NOMO-1 treated with dmso at 0.1 percent for 144 hours (cell line): ENCODE measurements at regions not wholly inside any gene's neighbourhood (a gene's known extent, or its start where the extent isn't known, plus 50 kb on each side); places are given as distances from the start of the nearest gene placed in this dataset.

Experiments
- DNase-seq: peaks from one replicate; lab custom pipeline; 2025; ENCODE audit not compliant: unreplicated experiment; lab: John Stamatoyannopoulos, UW

DNA sequence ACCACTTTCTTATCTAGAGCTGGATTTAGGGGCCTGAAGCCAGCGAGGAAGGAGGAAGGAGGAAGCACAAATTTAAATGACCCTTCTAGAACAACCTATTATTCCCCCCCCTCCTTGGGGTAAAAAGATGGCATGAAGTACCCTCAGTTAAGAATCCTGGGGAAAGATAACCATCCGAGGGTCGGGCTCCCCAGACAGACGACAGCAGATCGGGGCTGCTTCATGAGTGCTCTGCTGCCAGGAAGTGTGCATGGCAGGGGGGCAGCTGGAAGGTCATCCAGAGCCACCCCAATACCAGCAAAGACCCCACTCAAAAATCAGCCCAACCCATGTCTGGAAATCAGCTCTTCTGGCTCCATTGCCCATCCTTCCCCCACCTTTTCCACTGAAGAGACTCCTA, 207.5 kb downstream of the CTTN start:
- no peak for DNase-seq

DNA sequence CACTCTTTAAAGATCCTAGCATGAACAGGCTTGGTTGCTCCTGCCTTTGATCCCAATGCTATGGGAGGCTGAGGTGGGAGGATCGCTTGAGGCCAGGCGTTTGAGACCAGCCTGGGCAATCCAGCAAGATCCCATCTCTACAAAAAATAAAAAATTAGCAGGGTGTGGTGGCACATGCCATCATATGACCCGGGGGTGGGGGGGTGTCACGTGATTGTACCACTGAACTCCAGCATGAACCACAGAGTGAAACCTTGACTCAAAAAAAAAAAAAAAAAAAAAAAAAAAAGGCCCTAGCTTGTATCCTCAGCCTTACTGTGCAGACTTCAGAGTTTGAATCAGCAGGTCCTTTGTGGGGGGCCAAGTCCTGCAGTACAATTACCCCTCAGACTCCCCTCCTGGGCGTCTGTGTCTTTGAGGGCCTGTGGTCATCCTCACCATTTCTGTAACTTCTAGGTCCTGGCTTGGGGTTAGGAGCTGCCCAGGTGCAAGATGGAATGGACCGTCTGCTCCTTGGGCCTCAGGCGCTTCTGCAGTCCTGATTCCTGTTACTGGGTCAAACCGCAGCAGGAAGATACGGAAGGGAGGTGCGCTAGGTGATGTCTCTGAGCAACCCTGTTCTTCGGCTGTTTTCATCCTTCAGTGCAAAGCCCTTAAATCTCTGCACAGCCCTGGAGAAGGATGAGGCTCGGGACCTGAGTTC, 208.1 kb downstream of the CTTN start:
- DNase-seq, result no peak

DNA sequence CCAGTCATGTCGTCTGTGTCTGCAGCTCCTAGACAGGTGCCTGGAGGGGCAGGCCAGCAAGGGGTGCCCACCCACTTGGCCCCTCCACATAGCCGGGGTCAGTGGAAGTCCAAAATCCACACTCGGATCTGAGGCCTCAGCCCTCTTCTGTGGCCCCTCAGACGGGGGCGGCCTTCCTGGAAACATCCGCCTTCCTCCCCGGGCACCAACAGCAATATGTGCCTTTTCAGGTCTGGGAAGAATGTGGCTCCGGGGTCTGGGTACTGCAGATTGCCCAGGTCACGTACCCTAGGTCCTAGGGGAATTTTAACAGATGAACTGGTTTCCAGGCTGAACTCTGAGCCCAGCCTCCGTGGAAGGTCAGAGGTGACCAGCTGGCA, 208.6 kb downstream of the CTTN start:
- DNase-seq, result no peak

DNA sequence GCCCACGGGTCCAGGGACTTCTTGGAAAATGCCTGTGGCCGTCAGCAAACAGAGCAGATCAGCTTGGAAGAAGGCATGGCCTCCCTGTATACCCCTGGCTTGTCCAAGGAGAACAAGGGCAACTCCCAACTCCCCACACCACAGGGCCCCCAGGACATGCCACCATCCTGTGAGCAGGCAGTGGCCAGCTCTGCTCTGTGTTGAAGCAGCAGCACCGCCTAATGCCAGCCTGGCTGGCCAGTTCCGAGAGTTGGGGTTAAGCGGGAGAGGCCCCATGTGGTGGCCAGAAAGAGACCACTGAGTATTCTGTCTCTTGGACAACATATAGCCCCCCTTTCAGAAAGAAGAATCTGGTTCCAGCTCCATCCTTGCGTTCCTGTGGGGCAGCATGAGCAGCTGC, 209.2 kb downstream of the CTTN start:
- no peak for DNase-seq

DNA sequence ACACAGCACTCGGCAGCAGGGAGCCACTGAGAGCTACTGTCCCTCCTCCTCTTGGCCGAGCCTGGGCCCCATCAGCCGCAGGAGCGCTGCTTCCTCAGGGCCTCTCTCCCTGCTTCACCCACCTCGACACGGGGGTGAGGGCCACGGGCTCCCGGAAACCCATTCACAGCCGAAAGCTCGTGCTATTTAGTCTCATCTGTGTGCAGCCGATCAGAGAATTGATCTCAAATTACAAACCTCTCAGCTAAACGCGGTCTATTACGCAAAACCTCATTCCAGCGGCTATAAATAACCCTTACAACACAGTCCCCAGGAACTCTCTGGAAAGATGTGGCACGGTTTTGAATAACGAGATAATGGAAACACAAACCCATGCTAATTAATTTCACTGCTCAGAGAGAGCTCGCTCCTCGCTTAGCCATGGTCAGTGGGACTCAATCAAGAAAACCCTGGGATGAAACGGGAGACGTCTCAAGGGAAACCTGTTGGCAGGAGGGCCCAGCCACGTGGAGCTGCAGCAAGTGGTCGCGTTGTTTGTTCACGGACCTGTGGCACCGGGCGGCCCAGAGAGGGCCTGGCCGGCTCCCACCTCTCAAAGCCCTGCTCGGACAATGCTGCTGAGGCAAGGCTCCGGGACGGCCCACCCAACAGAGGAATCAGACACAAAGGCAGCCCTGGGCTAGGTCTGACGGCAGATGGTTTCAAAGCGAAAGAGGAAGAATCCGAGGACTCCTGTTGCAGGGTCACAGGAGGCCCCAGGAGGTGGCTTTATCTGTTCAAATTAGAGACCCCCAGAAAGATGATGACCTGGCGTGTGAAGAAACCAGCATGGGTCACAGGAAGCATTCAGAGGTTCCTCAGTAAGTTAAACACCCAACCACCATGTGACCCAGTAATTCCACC, 210.5 kb downstream of the CTTN start:
- DNase-seq, result no peak

DNA sequence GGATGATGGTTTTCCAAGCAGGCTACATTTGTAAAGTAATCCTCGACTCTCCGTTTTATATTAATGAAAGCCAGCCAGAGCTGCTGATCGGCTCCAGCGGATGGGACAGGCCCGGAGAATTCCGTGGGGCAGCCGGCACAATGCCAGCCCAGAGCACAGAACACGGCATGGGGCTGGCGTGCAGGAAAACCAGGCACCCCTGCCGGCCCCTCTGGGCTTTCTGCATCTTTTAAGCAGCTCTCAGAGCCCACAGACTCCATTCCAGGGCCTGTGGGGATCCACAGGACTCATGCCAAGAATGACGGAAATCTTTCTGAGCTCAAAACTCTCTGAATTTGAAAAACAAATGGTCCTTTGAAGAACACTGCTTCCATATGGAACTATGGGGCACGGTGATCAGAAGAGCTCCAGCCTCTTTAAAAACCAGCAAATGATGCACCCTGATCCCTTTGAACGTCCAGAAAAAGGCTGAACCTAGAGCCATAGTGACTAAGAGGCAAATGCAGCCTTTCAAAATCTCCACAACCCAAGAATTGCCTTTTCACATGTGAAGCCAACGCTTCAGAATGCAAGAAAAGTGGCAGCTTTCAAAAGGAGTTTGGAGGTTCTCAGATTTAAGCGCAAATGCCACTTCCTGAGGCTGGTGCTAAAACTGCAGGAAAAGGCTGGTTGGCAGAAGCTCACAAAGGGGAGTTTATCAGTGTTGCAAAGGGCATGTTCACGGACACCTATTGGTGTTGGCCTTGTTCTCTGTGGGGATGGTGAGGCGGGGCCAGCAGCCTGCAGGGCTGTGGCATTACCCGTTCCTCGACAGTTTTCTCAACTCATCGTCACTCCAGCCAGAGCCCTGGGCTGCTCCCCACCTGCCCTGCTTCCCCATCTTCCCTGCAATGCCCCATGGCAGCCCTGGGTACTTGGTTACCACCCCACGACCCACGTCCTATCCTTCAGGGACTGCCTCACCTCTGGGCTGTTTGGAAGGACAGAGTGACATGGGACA, 212.5 kb downstream of the CTTN start:
- DNase-seq, result no peak

DNA sequence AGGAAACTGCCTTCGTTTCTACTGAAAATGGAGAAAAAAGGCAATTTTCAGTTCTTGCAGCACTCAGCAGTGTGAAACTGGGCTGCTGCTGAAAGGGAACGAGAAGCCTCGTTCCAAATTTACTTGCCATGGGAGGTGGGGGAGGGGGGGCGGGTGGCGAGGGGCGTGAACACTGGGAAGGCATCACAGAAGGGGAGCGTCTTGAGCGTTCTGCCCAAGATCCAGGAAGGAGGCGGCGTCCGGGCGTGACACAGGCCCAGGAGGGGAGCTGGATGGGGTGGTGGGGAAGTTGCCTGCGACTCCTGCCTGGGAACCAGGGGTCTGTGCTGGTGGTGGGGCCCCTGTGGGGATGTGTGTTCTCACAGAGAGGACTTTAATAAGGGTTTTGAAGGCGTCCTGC, 213.5 kb downstream of the CTTN start:
- no peak for DNase-seq

DNA sequence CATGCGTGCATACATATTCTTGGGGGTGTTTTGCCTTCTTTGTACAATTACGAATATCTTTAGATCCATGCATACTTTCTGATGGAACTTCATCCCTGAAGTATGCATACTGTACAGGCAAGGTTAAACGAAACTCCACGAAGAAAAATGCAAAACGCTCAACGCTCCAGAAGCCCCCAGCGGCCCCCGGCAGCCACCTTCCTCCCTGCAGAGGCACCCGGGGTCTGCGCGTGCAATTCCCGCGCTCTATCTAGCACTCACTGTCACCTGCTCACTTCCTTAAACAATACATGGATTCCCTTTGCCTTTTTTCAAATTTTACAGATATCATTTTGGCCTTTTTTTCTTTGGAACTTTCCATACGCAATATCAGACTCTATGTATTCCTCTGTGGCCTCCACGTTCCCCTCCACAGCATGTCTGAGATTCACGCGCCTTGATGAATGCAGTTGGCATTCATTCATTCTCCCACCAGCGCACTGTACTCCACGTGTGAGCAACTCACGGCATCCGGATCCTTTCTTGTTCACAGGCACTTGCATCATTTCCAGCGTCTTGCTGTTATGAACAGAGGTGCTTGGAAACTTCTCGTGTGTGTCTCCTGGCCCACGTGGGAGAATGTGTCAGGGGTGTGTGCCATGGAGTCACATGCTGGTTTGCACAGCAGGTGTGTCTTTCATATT, 214.3 kb downstream of the CTTN start:
- DNase-seq, result no peak

DNA sequence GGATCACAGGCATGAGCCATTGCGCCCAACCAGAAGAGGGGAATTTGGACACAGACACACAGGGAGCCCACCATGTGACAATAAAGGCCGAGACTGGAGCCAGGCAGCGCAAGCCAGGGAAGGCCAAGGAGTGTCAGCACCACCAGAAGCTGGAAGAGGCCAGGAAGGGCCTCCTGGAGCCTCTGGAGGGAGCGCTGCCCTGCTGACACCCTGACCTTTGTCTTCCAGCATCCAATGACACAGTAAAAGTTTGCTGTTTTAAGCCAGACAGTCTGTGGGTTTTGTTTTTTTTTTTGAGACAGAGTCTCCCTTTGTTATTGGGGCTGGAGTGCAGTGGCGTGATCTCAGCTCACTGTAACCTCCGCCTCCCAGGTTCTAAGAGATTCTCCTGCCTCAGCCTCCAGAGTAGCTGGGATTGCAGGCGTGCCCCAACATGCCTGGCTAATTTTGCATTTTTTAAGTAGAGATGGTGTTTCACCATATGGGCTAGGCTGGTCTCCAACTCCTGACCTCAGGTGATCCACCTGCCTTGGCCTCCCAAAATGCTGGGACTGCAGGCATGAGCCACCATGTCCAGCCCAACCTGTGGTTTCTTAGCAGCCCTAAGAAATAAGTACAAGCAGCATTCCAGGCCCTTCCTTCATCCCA, 215.8 kb downstream of the CTTN start:
- DNase-seq, result no peak

DNA sequence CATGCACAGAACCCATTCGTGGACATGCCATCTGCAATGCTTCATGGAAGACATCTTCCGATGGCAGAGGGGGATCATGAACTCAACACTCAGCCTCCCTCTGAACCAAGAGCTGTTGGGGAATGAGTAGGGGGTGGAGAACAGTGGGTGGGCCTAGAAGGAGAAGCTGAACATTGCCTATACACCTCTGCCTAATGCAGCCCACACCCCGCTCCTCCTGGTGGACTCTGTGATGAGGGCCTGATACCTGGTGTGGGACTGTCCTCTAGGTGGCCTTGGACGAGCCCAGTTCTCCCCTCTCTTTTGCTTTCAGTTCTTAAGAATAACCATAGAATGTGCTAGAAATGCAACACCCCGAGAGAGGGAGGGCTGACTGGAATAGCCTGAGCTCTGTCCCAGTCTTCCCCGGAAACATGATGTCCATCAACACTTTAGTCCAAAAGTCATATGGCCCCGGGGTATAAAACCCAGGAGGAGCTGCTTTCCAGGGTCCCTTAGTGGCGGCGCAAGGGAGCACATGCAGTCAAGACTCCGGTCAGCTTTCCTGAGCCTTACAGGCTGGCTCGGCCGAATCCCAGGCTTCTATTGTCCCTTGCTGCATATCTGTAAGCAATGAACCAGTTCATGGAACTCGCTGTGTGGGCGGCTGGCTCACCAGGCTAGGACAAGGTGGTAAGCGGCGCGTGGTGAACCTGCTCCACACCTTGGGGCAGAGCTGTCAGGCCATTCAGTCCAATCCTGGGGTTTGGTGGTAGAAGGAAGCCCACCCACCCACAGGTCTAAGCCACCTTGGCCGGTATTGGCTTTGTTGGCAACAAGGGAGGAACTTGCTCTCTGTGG, 216.9 kb downstream of the CTTN start:
- no peak for DNase-seq

DNA sequence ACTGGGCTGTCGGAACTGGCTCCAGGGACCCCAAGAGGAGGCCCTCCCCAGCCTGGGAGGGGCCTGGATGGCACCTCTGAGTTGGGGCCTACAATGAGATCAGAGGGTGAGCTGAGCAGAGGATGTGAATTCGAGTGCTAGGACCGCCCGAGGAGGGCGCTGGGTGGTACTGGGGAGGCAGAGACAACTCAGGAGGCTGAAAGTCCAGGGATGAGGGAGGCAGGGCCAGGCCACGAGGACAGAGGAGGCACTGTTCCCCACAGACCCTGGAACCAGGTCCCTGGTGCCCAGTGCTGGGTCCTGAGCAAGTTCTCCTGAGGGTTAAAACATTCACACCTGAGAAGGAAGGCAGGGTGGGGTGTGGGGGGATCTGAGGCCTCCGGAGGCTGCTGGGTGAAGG, 218.0 kb downstream of the CTTN start:
- DNase-seq, result no peak

DNA sequence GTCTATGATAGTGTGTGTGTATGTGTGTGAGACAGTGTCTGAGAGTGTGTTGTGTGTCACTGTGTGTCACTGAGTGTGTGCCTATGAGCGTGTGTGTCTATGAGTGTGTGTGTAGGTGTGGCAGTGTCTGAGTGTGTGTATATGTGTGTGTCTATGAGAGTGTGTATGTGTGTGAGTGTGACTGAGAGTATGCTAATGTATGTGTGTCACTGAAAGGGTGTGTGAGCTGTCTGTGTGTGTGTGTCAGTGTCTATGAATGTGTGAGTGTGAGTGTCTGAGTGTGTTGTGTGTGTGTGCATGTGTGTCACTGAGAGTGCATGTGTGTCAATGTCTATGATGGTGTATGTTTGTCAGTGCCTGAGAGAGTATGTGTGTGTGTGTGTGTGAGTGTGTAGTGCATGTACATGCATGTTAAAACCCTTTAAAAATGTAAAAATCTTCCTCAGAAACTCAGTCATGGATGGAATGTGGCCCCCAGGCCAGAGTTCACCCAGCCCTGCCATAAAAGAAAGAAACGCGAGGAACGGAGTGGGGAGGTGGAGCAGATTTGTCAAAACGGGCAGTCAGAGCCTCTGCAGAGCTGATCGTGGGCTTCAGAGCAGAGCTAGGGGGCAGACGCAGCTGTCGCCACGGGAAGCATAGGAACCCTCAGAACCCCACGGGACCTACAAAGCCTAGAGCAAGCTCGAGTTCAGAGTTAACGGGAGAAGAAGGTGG, 218.8 kb downstream of the CTTN start:
- DNase-seq, result no peak

DNA sequence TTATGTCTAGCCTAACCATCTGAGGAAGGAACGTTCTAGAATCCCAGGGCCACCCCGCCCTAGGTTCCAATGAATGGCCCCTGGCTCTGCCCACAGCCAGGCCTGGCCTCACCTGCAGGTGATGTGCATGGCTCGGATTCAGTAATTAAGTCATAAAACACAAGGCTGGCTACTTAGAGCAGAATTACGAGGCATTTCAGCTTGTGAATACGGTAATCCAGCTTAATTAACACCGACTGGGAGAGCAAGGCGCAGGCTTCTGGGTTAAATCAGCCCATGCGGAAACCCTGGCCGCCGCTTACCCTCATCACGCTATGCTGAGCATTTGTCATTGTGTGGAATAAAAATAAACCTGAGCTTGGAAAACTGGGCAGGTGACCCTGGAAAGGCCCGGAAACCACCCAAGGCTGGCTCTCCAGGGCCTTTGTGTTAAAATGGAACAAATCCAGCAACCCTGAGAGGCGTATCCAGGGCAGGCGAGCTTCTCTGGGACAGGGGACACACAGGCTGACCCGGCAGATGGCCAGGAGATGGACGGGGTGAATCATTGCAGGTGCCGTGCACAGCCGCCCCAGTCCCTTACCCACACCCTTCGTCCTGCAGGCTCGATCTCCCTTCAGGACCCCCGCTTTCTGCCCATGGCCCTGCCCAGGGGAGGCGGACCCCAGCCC, 220.2 kb downstream of the CTTN start:
- DNase-seq, result no peak

DNA sequence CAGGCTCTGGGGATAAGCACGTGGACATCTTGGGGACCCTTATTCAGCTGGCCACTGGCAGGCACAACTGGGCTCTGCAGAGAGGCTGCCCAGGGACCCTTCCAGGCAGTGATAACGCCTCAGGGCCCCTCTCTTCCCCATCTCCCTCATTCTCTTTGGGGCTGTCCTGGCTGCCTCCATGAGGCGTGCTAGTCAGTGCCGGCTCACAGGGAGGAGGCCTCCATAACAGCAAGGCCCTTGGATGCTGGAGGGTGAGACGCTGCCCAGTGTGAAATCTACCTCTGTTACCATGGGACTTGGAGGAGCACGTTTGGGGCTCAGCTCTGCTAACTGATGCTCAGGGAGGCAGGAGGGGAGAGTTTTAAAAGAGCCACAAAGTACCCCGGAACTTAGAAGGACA, 221.3 kb downstream of the CTTN start:
- DNase-seq, result no peak

DNA sequence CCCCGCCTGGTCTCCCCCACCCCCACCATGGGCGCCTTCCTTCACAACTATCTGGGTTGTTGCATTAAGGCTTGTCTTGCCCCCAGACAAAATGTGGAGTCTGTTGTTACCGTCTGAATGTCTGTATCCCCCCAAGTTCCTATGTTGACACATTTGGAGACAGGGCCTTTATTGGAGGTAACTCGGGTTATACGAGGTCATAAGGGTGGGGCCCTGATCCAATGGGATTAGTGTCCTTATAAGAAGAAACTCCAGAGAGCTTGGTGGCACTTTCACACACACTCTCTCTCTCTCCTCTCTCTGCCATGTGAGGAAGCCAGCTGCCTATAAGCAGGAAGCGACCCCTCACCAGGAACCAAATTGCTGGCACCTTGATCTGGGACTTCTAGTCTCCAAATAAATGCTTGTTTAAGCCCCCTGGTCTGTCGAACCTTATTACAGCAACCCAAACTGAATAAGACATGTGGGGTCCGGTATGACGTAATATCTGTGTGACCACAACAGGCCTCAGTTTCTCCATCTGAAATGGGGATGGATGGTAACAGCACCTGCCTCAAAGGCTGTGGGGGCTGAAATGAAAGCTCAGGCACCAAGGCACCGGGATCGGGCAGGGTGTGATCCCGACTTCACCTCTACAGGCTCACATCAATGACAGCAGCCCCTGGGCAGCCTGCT, 222.3 kb downstream of the CTTN start:
- DNase-seq, result no peak

DNA sequence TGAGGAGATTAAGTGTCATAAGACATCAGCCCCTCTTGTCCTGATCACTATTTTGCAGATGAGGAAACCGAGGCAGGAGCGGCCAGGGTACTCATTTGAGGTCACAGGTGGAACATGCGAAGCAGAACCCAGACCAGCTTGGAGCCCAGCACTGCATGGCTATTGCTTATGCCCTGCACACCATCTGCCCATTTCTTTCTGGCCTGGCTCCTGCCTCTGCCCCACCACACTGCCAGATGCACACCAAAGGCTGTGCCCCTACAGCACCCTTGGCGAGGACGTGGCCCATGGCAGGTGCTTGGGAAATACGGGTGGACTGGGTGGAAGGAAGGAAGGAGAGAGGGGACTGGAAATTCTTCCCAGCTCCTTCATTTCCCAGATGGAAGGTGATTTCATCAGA, 222.9 kb downstream of the CTTN start:
- no peak for DNase-seq

DNA sequence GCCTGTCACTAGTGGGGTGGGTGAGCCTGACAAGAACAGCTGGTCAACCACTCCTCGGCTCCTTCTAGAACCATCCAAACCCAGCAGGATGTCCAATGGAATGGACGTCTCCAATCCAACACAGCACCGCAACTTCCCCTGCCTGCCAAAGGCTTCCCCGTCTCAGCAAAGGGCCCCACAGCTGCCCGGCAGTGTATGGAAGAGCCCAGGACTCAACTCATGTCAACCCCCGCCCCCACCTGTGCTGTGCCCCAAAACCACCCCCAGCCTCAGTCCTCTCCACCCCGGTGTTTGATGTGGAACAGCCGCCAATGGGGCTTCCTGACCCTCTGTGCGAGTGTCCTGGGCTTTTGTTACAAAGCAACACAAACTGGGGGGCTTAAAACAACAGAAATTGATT, 223.8 kb downstream of the CTTN start:
- DNase-seq, result no peak
